H1 (cell line): ENCODE measurements at regions not wholly inside any gene's neighbourhood (a gene's known extent, or its start where the extent isn't known, plus 50 kb on each side); places are given as distances from the start of the nearest gene placed in this dataset.

Experiments used
- CTCF ChIA-PET: fragments of 300-600 bp; sonication (Branson Sonifier 250); formaldehyde crosslinking; loops from one replicate; lab custom pipeline; 2021; ENCODE audit not compliant: partially characterized antibody; lab: Charles Lee
- POLR2A ChIA-PET: fragments of 300-600 bp; sonication (Branson Sonifier 250); formaldehyde crosslinking; loops from one replicate; lab custom pipeline; 2021; ENCODE audit warnings: inconsistent platforms; ENCODE audit not compliant: partially characterized antibody; lab: Charles Lee
- DNase-seq, 2 experiments: peaks; one replicate each; pipeline versions ENCODE4 v3.0.0 to v3.0.0-alpha.2; 2010 to 2022; ENCODE audit warnings: low spot score in 2 of 2, low read depth in 1 of 2, mixed read lengths in 1 of 2
- FAIRE-seq: peaks from 2 replicates; lab custom pipeline; 2011; peaks lifted over from hg19 to GRCh38; lab: Jason Lieb, UNC
- H2AFZ ChIP-seq: 2 replicates; pipeline ENCODE4 v1.8.1; 2012; ENCODE audit warnings: low read length, inconsistent platforms
- H2AK5ac ChIP-seq: 2 replicates; pipeline ENCODE4 v1.6.1; 2013; ENCODE audit warnings: low read depth, low read length
- H2BK120ac ChIP-seq: replicated peaks from 2 replicates; pipeline ENCODE3; 2013; ENCODE audit warnings: low read depth, low read length, inconsistent platforms
- H2BK12ac ChIP-seq: 2 replicates; pipeline ENCODE4 v1.6.1; 2013; ENCODE audit warnings: low read depth, low read length
- H2BK15ac ChIP-seq: 2 replicates; pipeline ENCODE4 v1.6.1; 2013; ENCODE audit warnings: low read length
- H2BK20ac ChIP-seq: 2 replicates; pipeline ENCODE4 v1.6.1; 2013; ENCODE audit warnings: low read length
- H2BK5ac ChIP-seq: 2 replicates; pipeline ENCODE4 v1.6.1; 2013; ENCODE audit warnings: low read depth, low read length
- H3K14ac ChIP-seq: 2 replicates; pipeline ENCODE4 v1.6.1; 2013; ENCODE audit warnings: inconsistent platforms; ENCODE audit not compliant: insufficient read length
- H3K18ac ChIP-seq: 2 replicates; pipeline ENCODE4 v1.6.1; 2013; ENCODE audit warnings: low read length; ENCODE audit errors: extremely low read depth
- H3K23ac ChIP-seq: 2 replicates; pipeline ENCODE4 v1.6.1; 2013; ENCODE audit warnings: inconsistent platforms; ENCODE audit not compliant: insufficient read length
- H3K23me2 ChIP-seq: 2 replicates; pipeline ENCODE4 v1.6.1; 2013; ENCODE audit warnings: low read depth, low read length
- H3K27ac ChIP-seq: 2 replicates; pipeline ENCODE4 v1.6.1; 2011; ENCODE audit warnings: low read depth, low read length, inconsistent platforms
- H3K27me3 ChIP-seq, 4 experiments: replicated peaks in 1 of 4; 1 replicate in 1 of 4; 2 replicates in 3 of 4; pipeline versions ENCODE4 v1.6.1 to v1.8.1; 2011 to 2013; ENCODE audit warnings: low read length in 3 of 4, mild to moderate bottlenecking in 3 of 4, inconsistent platforms in 2 of 4, mixed read lengths in 2 of 4, moderate library complexity in 1 of 4; ENCODE audit not compliant: control insufficient read depth in 3 of 4, insufficient read depth in 3 of 4; ENCODE audit errors: extremely low read depth in 1 of 4
- H3K36me3 ChIP-seq, 4 experiments: 2 replicates each; pipeline versions ENCODE4 v1.6.1 to v1.8.1; 2011 to 2013; ENCODE audit warnings: mild to moderate bottlenecking in 4 of 4, low read length in 3 of 4, moderate library complexity in 2 of 4, control low read depth in 1 of 4, inconsistent platforms in 1 of 4; ENCODE audit not compliant: insufficient read depth in 4 of 4, control insufficient read depth in 2 of 4
- H3K4ac ChIP-seq: replicated peaks from 2 replicates; pipeline ENCODE3; 2013; ENCODE audit warnings: low read length, low read depth, mixed read lengths, inconsistent platforms; ENCODE audit not compliant: insufficient read length
- H3K4me1 ChIP-seq, 4 experiments: replicated peaks in 1 of 4; 1 replicate in 1 of 4; 2 replicates in 3 of 4; pipeline versions ENCODE4 v1.6.1 to v1.8.1; 2011 to 2013; ENCODE audit warnings: low read length in 3 of 4, inconsistent platforms in 2 of 4, mixed read lengths in 1 of 4; ENCODE audit not compliant: insufficient read depth in 4 of 4, control insufficient read depth in 3 of 4
- H3K4me2 ChIP-seq, 2 experiments: 2 replicates each; pipeline versions ENCODE4 v1.6.1 to v1.8.1; 2011 to 2013; ENCODE audit warnings: low read depth in 2 of 2, low read length in 2 of 2, control low read depth in 1 of 2, inconsistent platforms in 1 of 2, mild to moderate bottlenecking in 1 of 2; ENCODE audit not compliant: insufficient read depth in 1 of 2
- H3K4me3 ChIP-seq, 4 experiments: fragments of 200-600, 300-600 bp in 1 of 4; sonication (generic), shearing (Covaris generic), sonication (Bioruptor Twin) in 1 of 4; 2 replicates each; pipeline versions ENCODE4 v1.5.1 to v1.8.1; 2011 to 2016; ENCODE audit warnings: low read length in 4 of 4, low read depth in 3 of 4, control low read depth in 2 of 4, inconsistent platforms in 2 of 4, mild to moderate bottlenecking in 2 of 4, mixed read lengths in 1 of 4, moderate library complexity in 1 of 4; ENCODE audit not compliant: insufficient read depth in 2 of 4; ENCODE audit errors: extremely low read depth in 1 of 4
- H3K56ac ChIP-seq: replicated peaks from 2 replicates; pipeline ENCODE3; 2013; ENCODE audit warnings: low read depth, mild to moderate bottlenecking, mixed read lengths, low read length, inconsistent platforms; ENCODE audit not compliant: insufficient read length
- H3K79me1 ChIP-seq: 2 replicates; pipeline ENCODE4 v1.6.1; 2013; ENCODE audit warnings: low read depth, low read length, control low read depth
- H3K79me2 ChIP-seq, 2 experiments: 2 replicates each; pipeline versions ENCODE4 v1.6.1 to v1.8.1; 2012 to 2013; ENCODE audit warnings: low read length in 2 of 2, mild to moderate bottlenecking in 2 of 2, inconsistent platforms in 1 of 2; ENCODE audit not compliant: insufficient read depth in 2 of 2, control insufficient read depth in 1 of 2
- H3K9ac ChIP-seq, 4 experiments: replicated peaks in 1 of 4; 1 replicate in 1 of 4; 2 replicates in 3 of 4; pipeline versions ENCODE4 v1.6.1 to v1.8.1; 2011 to 2013; ENCODE audit warnings: low read depth in 3 of 4, low read length in 3 of 4, control low read depth in 2 of 4, mild to moderate bottlenecking in 2 of 4, moderate library complexity in 2 of 4, inconsistent platforms in 1 of 4; ENCODE audit errors: extremely low read depth in 1 of 4
- H3K9me3 ChIP-seq, 2 experiments: 2 replicates each; pipeline versions ENCODE4 v1.6.1 to v1.8.1; 2012 to 2013; ENCODE audit warnings: mild to moderate bottlenecking in 2 of 2, moderate library complexity in 2 of 2, control low read depth in 1 of 2, inconsistent platforms in 1 of 2, low read depth in 1 of 2, low read length in 1 of 2, mixed read lengths in 1 of 2; ENCODE audit not compliant: insufficient read depth in 2 of 2
- H4K20me1 ChIP-seq, 2 experiments: replicated peaks in 1 of 2; 2 replicates each; pipeline versions ENCODE3 to v1.8.1; 2011 to 2013; ENCODE audit warnings: inconsistent platforms in 2 of 2, low read length in 2 of 2, mild to moderate bottlenecking in 1 of 2; ENCODE audit not compliant: insufficient read depth in 2 of 2, control insufficient read depth in 1 of 2
- H4K5ac ChIP-seq: 2 replicates; pipeline ENCODE4 v1.6.1; 2013; ENCODE audit warnings: low read length, low read depth, mixed read lengths, inconsistent platforms; ENCODE audit not compliant: insufficient read length
- H4K8ac ChIP-seq: 2 replicates; pipeline ENCODE4 v1.8.0; 2013; ENCODE audit warnings: mild to moderate bottlenecking, moderate library complexity, low read length, inconsistent platforms; ENCODE audit not compliant: insufficient read depth; ENCODE audit errors: extremely low read depth
- H4K91ac ChIP-seq: replicated peaks from 2 replicates; pipeline ENCODE3; 2013; ENCODE audit warnings: low read length, mixed read lengths, inconsistent platforms; ENCODE audit not compliant: insufficient read length
- CHD2 ChIP-seq: IDR thresholded peaks from 2 replicates; pipeline ENCODE4 v1.6.1; 2012; ENCODE audit warnings: low read length, improper control_type of control experiment
- EGR1 ChIP-seq: IDR thresholded peaks from 2 replicates; pipeline ENCODE4 v1.6.1; 2011; ENCODE audit warnings: low read depth, low read length, borderline replicate concordance
- JUN ChIP-seq: IDR thresholded peaks from 2 replicates; pipeline ENCODE4 v1.6.1; 2011; ENCODE audit warnings: low read depth, mild to moderate bottlenecking, improper control_type of control experiment, low read length
- JUND ChIP-seq: IDR thresholded peaks from 2 replicates; pipeline ENCODE4 v1.6.1; 2011; ENCODE audit warnings: mild to moderate bottlenecking, improper control_type of control experiment, low read length
- KDM1A ChIP-seq: fragments of 200-600, 300-600 bp; sonication (generic); IDR thresholded peaks from 2 replicates; pipeline ENCODE4 v1.7.1; 2016; ENCODE audit warnings: mild to moderate bottlenecking, low read length, borderline replicate concordance
- KDM5A ChIP-seq: fragments of 200-600 bp; IDR thresholded peaks from 2 replicates; pipeline ENCODE4 v1.7.1; 2012; ENCODE audit warnings: mild to moderate bottlenecking, low read length, inconsistent platforms, mixed read lengths
- TBP ChIP-seq: IDR thresholded peaks from 2 replicates; pipeline ENCODE4 v1.6.1; 2011; ENCODE audit warnings: low read depth, low read length, improper control_type of control experiment
- ZNF274 ChIP-seq: IDR thresholded peaks from 2 replicates; pipeline ENCODE4 v1.7.0; 2012; ENCODE audit warnings: low read length, borderline replicate concordance; ENCODE audit errors: extremely low read depth
- WGBS, 2 experiments: shearing (Covaris generic) in 1 of 2; methylation state at CpG; one replicate each; pipeline versions ENCODE4 v1.1.6 to v1.1.7; 2013 to 2015; ENCODE audit warnings: low lambda C conversion rate in 2 of 2, mixed read lengths in 2 of 2, inconsistent platforms in 1 of 2, low coverage in 1 of 2, missing lambda C conversion rate in 1 of 2; ENCODE audit not compliant: insufficient replicate concordance in 2 of 2, insufficient coverage in 1 of 2, insufficient read length in 1 of 2; ENCODE audit errors: extremely low coverage in 1 of 2, missing lambda C conversion rate in 1 of 2; 5-methylcytosine and 5-hydroxymethylcytosine counted together
- TF ChIP-seq, protein P1 (sequence below), 3 experiments: IDR thresholded peaks; 1 replicate in 2 of 3; 2 replicates in 1 of 3; pipeline versions ENCODE4 v1.5.1 to v1.6.1; 2011; ENCODE audit warnings: low read length in 3 of 3, mild to moderate bottlenecking in 3 of 3, inconsistent platforms in 2 of 3, low read depth in 1 of 3, moderate library complexity in 1 of 3; ENCODE audit not compliant: insufficient read depth in 1 of 3; ENCODE audit errors: control extremely low read depth in 1 of 3

GRCh38 chr15:31483053-31483985, 156.7 kb downstream of the KLF13 start:
- Histone ChIP-seq H3K4me2 (peak overlapping the region; percentile 59 to 66), H3K27me3 (peaks cover 32 to 39% (median 37%) of the 10 kb centered on the region in 4 experiments), H3K79me2 (no peaks in the 10 kb centered on the region), H3K56ac (no peak overlapping the region), H2BK15ac (no peak overlapping the region), H3K79me1 (no peaks in the 10 kb centered on the region; the same call in 1 of the 2 replicates), H4K20me1 (peaks cover 0 to 2% of the 10 kb centered on the region in 2 experiments), H2BK5ac (no peak overlapping the region), H3K9ac (peak overlapping the region in 2 of 4 experiments; percentile 4 to 49; a peak in 1 of 7 replicates), H2BK120ac (no peak overlapping the region), H4K5ac (no peak overlapping the region), H3K23me2 (no peaks in the 10 kb centered on the region; the same call in 1 of the 2 replicates), H2BK20ac (no peak overlapping the region), H4K91ac (no peak overlapping the region), H3K23ac (no peak overlapping the region), H3K36me3 (peaks cover 0 to 7% (median 0%) of the 10 kb centered on the region in 4 experiments; a peak in 1 of 8 replicates), H3K27ac (no peak overlapping the region), H3K9me3 (peaks cover 0 to 8% of the 10 kb centered on the region in 2 experiments; a peak in 1 of 4 replicates), H3K4ac (no peak overlapping the region), H3K4me3 (peak overlapping the region; percentile 7 to 48 (median 25)), H3K4me1 (peaks cover 0 to 5% (median 0%) of the 10 kb centered on the region in 4 experiments; a peak in 4 of 7 replicates), H4K8ac (peak overlapping the region; percentile 38; the same call in 1 of the 2 replicates), H2AK5ac (no peak overlapping the region), H3K14ac (no peak overlapping the region), H2AFZ (peak overlapping the region; percentile 65; the same call in 1 of the 2 replicates), H2BK12ac (no peak overlapping the region), H3K18ac (no peak overlapping the region)
- WGBS, 2 experiments = 5% methylated on average over 87 of the region's 147 CpGs; no CpG with 5 or more reads in 1 of the 2 experiments
- FAIRE-seq (no peak), DNase-seq (peak in 1 of 2 experiments; percentile 69)
- POLR2A ChIA-PET = no interaction called here
- CTCF ChIA-PET = interaction anchor here (0.7 to 3.8 kb wide), 8 partner anchors 10 to 258 kb away, joined by 3 to 16 read pairs (median 3); no protein-coding TSS in a partner anchor
- TF ChIP-seq ZNF274 = no peak
- TF ChIP-seq JUND = no peak
- TF ChIP-seq KDM1A = no peak
- TF ChIP-seq EGR1 = peak; percentile 21; the same call in 1 of the 2 replicates
- TF ChIP-seq, protein P1, sequence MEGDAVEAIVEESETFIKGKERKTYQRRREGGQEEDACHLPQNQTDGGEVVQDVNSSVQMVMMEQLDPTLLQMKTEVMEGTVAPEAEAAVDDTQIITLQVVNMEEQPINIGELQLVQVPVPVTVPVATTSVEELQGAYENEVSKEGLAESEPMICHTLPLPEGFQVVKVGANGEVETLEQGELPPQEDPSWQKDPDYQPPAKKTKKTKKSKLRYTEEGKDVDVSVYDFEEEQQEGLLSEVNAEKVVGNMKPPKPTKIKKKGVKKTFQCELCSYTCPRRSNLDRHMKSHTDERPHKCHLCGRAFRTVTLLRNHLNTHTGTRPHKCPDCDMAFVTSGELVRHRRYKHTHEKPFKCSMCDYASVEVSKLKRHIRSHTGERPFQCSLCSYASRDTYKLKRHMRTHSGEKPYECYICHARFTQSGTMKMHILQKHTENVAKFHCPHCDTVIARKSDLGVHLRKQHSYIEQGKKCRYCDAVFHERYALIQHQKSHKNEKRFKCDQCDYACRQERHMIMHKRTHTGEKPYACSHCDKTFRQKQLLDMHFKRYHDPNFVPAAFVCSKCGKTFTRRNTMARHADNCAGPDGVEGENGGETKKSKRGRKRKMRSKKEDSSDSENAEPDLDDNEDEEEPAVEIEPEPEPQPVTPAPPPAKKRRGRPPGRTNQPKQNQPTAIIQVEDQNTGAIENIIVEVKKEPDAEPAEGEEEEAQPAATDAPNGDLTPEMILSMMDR (IDR thresholded peaks at IDR 0.05; ENCODE audit: control extremely low read depth in 1 of 3, insufficient read depth in 1 of 3, low read depth in 1 of 3, low read length in 3 of 3) = no peak
- no peak for TF ChIP-seq JUN
- no peak for TF ChIP-seq KDM5A
- 0 out of 2 replicates have a peak, but pooled peaks have one; percentile 27 for TF ChIP-seq CHD2
- TF ChIP-seq TBP = no peak
